ENCODE measurements at regions not wholly inside any gene's neighbourhood (a gene's known extent, or its start where the extent isn't known, plus 50 kb on each side); places are given as distances from the start of the nearest gene placed in this dataset.
"Not testable (repeated sequence)": the region's sequence is repeated elsewhere in the genome, so short reads cannot be mapped to it uniquely, and the experiment has no call there.

- no peak for DNase-seq
These were observed 121.0 kb upstream of the KYNU start for GRCh38 chr2:142756430-142756829.

GRCh38 chr2:142755191-142755590 lies 122.3 kb upstream of the KYNU start:
- DNase-seq: no peak

GRCh38 chr2:142754182-142754581 lies 123.3 kb upstream of the KYNU start:
- DNase-seq: no peak

GRCh38 chr2:142750858-142751257 lies 126.6 kb upstream of the KYNU start:
- DNase-seq: no peak

- DNase-seq: no peak
These were observed 128.8 kb upstream of the KYNU start for GRCh38 chr2:142748559-142749099.

GRCh38 chr2:142745691-142746090 lies 131.8 kb upstream of the KYNU start:
- no peak for DNase-seq

- DNase-seq: no peak
These were observed 134.9 kb upstream of the KYNU start for GRCh38 chr2:142742371-142743214.

GRCh38 chr2:142741764-142742269 lies 135.6 kb upstream of the KYNU start:
- DNase-seq: no peak

GRCh38 chr2:142734770-142735169 lies 142.7 kb upstream of the KYNU start:
- no peak for DNase-seq

- DNase-seq: no peak
These were observed 143.2 kb upstream of the KYNU start for GRCh38 chr2:142734231-142734630.

- DNase-seq: not testable (repeated sequence)
These were observed 147.7 kb upstream of the KYNU start for GRCh38 chr2:142729814-142730213.

- not testable (repeated sequence) for DNase-seq
These were observed 149.5 kb upstream of the KYNU start for GRCh38 chr2:142727821-142728478.

- no peak for DNase-seq
These were observed 152.1 kb upstream of the KYNU start for GRCh38 chr2:142725386-142725785.

- DNase-seq: no peak
These were observed 152.6 kb upstream of the KYNU start for GRCh38 chr2:142724713-142725349.

GRCh38 chr2:142724186-142724585 lies 153.3 kb upstream of the KYNU start:
- no peak for DNase-seq

GRCh38 chr2:142723236-142723635 lies 154.2 kb upstream of the KYNU start:
- DNase-seq: no peak

GRCh38 chr2:142722569-142722968 lies 154.9 kb upstream of the KYNU start:
- no peak for DNase-seq

- DNase-seq: no peak
These were observed 155.4 kb upstream of the KYNU start for GRCh38 chr2:142722086-142722485.

- no peak for DNase-seq
These were observed 156.4 kb upstream of the KYNU start for GRCh38 chr2:142721015-142721414.

GRCh38 chr2:142718576-142719155 lies 158.8 kb upstream of the KYNU start:
- DNase-seq: no peak

- DNase-seq: no peak
These were observed 160.8 kb upstream of the KYNU start for GRCh38 chr2:142716463-142717242.

- no peak for DNase-seq
These were observed 162.9 kb upstream of the KYNU start for GRCh38 chr2:142714600-142714999.
